Astrocyte of the spinal cord (primary cell): ENCODE measurements at regions not wholly inside any gene's neighbourhood (a gene's known extent, or its start where the extent isn't known, plus 50 kb on each side); places are given as distances from the start of the nearest gene placed in this dataset.

Experiments used
- DNase-seq: peaks from one replicate; pipeline ENCODE4 v3.0.0; 2011; ENCODE audit warnings: low read depth, low spot score
- H3K4me3 ChIP-seq: 2 replicates; pipeline ENCODE4 v1.5.1; 2011; ENCODE audit warnings: low read depth, mild to moderate bottlenecking, low read length, moderate library complexity
- in situ Hi-C: cut with HindIII; loops from 2 replicates; pipeline ENCODE4 v1.10.0; 2017; ENCODE audit warnings: low sequenced_read_pairs
- TF ChIP-seq, protein P1 (sequence below): IDR thresholded peaks from 2 replicates; pipeline ENCODE4 v1.5.1; 2012; ENCODE audit warnings: low read depth, mild to moderate bottlenecking, low read length, inconsistent platforms

DNA sequence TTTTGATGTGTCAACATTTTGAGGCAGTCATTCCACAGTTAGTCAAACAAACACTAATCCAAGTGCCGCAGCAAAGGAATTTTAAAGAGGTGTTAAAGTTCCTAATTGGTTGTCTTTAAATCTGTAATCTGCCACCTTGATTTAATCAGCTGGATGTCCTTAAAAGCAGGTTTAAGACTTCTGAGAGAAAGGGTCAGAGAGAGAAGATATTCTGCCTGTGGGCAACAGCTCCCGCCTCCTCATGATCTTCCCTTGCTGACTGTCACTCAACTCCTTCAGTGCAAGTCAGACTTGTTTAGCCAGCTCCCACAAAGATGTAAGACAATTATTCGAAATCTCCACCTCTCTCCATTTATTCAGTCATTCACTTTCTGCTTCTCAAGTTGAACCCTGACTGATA, 92.6 kb upstream of the MYRIP start:
- in situ Hi-C loops = no loop called here
- TF ChIP-seq, protein P1, sequence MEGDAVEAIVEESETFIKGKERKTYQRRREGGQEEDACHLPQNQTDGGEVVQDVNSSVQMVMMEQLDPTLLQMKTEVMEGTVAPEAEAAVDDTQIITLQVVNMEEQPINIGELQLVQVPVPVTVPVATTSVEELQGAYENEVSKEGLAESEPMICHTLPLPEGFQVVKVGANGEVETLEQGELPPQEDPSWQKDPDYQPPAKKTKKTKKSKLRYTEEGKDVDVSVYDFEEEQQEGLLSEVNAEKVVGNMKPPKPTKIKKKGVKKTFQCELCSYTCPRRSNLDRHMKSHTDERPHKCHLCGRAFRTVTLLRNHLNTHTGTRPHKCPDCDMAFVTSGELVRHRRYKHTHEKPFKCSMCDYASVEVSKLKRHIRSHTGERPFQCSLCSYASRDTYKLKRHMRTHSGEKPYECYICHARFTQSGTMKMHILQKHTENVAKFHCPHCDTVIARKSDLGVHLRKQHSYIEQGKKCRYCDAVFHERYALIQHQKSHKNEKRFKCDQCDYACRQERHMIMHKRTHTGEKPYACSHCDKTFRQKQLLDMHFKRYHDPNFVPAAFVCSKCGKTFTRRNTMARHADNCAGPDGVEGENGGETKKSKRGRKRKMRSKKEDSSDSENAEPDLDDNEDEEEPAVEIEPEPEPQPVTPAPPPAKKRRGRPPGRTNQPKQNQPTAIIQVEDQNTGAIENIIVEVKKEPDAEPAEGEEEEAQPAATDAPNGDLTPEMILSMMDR = no peak
- H3K4me3 ChIP-seq = no peak overlapping the region
- no peak for DNase-seq

DNA sequence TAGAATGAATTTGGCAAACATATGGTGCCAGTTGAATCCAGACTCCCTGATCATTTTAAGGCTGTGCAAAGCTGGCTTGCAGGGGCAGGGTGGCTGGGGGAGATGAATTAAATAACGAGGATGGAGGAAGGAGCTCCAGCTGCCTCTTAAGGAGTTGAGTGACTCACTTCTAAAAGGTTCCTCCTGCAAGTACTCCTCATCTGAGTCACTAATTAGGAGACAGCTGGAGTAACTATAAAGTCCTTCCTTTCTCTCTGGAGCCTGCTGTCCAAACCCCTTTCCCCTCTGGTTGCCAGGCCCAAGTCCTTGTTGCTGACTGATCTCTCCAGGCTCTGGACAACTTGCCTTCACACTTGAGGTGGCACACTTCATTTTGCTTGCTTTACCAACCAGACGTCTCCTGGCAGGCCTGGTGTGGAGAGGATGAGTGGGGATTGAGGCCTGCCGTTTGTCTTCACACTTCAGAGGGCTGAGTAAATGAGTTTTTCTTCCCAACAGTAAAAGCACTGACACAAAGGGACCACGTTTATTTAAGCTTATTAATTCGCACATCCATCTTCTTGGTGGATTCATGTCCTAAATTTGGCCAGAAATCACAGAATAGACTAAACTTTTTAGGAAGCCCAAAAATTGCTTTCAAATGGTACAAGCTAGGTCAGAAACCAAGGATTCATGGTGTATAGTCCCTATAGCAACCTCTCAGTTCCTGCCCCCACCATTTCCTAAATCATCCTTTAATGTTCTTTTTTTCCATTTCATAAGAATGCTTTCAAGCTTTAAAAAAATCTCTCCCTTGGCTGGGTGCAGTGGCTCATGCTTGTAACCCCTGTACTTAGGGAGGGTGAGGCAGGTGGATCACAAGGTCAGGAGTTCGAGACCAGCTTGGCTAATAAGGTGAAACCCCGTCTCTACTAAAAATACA, 90.5 kb upstream of the MYRIP start:
- peak; percentile 27 for DNase-seq
- in situ Hi-C loops = no loop called here
- TF ChIP-seq, protein P1 = no peak
- H3K4me3 ChIP-seq = no peak overlapping the region

DNA sequence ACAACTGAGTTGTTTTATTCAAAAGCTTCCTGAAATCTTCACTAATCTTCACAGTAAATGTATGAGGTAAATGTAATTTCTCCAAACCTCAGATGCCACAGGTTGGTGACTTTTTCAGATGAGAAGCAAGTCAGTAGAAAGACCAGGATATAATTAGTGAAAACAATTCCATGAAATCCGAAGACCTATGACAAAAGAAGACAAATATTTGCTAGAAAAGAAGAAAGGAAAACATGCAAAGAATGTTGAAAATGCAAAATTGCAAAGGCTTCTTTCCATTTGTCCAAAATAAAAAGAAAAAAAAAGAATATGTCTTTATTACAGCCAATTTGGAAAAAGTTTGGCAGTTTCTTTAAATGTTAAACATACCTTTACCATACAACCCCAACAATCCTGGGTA, 88.3 kb upstream of the MYRIP start:
- no peak overlapping the region for H3K4me3 ChIP-seq
- TF ChIP-seq, protein P1 = no peak
- in situ Hi-C loops = no loop called here
- no peak for DNase-seq

DNA sequence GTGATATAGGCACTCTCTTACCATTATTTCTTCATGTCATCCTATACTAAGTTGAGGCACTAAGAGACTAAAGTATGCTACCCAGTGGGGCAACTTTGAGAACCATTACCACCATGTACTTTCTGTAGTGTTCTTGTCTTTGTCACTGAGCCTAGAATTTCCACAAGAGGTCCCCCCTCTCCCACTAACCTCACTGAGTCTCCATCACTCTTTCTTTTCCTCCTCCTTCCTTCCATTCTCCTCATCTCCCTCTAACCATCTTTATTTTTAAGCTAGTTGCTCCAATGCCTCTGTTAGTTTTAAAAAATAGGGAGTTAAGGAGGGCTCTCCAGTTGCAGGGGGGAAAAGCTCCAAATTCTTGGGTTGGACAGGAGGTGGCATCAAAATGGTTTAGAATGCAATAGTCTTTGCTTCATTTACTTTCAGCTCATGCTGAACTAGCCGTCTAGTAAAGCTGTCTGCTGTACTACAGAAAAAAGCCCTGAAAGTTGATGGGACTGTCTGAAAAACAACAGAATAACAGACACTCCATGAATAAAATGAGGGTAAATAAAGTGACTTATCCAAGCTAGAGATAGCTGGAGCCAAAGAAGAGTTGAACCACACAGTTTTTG, 85.1 kb upstream of the MYRIP start:
- TF ChIP-seq, protein P1 = peak; percentile 16
- in situ Hi-C loops = no loop called here
- DNase-seq = no peak
- H3K4me3 ChIP-seq = no peak overlapping the region

DNA sequence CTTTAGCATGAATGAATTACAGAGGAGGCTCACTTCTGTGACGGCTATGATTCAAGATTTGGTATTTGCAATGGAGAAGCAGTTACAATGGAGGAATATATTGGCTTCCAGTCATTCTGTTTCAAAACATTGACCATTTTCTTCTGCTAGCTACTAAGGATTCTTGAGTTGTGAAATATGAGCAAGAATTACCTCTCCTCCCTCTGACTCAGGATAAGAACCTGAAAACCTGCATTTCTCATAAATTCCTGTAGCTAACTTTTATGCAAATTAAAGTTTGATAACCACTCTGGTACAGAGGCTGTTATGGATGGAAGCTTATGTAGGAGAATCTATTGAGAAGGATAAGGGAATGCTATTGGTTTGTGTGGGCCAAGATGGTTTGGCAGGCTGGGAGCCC, 84.1 kb upstream of the MYRIP start:
- no peak overlapping the region for H3K4me3 ChIP-seq
- DNase-seq = no peak
- TF ChIP-seq, protein P1 = no peak
- in situ Hi-C loops = no loop called here

DNA sequence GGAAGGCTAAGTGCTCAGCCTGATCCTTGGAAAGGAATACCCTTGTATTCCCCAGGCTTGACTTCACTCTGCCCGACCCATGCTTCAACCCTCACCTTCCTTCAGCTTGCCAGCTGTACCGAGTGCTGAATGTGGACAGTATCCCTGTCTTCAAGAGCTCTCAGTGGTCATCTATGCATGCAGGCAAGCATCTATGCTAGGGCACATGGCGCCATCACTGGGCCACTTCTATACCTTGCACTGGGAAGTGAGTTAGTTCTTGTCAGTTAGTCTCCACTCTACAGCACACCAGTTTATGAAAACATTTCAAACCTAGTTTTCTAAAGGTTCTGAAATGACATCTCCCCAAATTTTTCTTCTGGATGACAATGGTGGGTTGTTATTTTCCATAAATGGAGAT, 82.0 kb upstream of the MYRIP start:
- in situ Hi-C loops = no loop called here
- TF ChIP-seq, protein P1 = no peak
- no peak overlapping the region for H3K4me3 ChIP-seq
- no peak for DNase-seq
